Suprapubic skin (tissue), 4 donors: ENCODE measurements at regions not wholly inside any gene's neighbourhood (a gene's known extent, or its start where the extent isn't known, plus 50 kb on each side); places are given as distances from the start of the nearest gene placed in this dataset.

Source experiments
- EP300 ChIP-seq: sonication (generic); formaldehyde crosslinking; IDR thresholded peaks from one replicate; pipeline ENCODE4 v1.6.1; 2017; ENCODE audit warnings: antibody characterized with exemption
- POLR2A ChIP-seq, 2 donors: fragments of 450-650 bp; IDR thresholded peaks; one replicate each; pipeline ENCODE4 v1.6.1; 2017; ENCODE audit warnings: antibody characterized with exemption in 2 of 2, mild to moderate bottlenecking in 2 of 2, moderate library complexity in 2 of 2
- POLR2AphosphoS5 ChIP-seq, 3 donors: sonication (generic); formaldehyde crosslinking; IDR thresholded peaks; one replicate each; pipeline ENCODE4 v1.6.1; 2017; ENCODE audit warnings: antibody characterized with exemption in 3 of 3
- TF ChIP-seq, protein P1 (sequence below), 2 donors: fragments of 200-600 bp in 1 of 2; fragments of 450-650 bp in 1 of 2; sonication (generic) in 1 of 2; IDR thresholded peaks; one replicate each; pipeline ENCODE4 v1.5.1; 2016 to 2019; ENCODE audit warnings: antibody characterized with exemption in 2 of 2, mild to moderate bottlenecking in 1 of 2, moderate library complexity in 1 of 2

GRCh38 chr13:50613356-50613831 is 230.1 kb downstream of the DLEU7 start:
- TF ChIP-seq, protein P1, sequence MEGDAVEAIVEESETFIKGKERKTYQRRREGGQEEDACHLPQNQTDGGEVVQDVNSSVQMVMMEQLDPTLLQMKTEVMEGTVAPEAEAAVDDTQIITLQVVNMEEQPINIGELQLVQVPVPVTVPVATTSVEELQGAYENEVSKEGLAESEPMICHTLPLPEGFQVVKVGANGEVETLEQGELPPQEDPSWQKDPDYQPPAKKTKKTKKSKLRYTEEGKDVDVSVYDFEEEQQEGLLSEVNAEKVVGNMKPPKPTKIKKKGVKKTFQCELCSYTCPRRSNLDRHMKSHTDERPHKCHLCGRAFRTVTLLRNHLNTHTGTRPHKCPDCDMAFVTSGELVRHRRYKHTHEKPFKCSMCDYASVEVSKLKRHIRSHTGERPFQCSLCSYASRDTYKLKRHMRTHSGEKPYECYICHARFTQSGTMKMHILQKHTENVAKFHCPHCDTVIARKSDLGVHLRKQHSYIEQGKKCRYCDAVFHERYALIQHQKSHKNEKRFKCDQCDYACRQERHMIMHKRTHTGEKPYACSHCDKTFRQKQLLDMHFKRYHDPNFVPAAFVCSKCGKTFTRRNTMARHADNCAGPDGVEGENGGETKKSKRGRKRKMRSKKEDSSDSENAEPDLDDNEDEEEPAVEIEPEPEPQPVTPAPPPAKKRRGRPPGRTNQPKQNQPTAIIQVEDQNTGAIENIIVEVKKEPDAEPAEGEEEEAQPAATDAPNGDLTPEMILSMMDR (IDR thresholded peaks at IDR 0.05): no peak
- TF ChIP-seq POLR2AphosphoS5 (IDR thresholded peaks at IDR 0.05) (no peak), EP300 (no peak), POLR2A (IDR thresholded peaks at IDR 0.05) (no peak)
